ENCODE measurements at regions not wholly inside any gene's neighbourhood (a gene's known extent, or its start where the extent isn't known, plus 50 kb on each side); places are given as distances from the start of the nearest gene placed in this dataset.

- no peak for TF ChIP-seq BCLAF1 (IDR thresholded peaks at IDR 0.05)
- TF ChIP-seq ZNF280D (CRISPR knock-in tag; IDR thresholded peaks at IDR 0.05): peak; percentile 3; the same call in 1 of the 2 replicates
- TF ChIP-seq ZNF468 (CRISPR knock-in tag; IDR thresholded peaks at IDR 0.05): no peak
- TF ChIP-seq ZNF142 (CRISPR knock-in tag; IDR thresholded peaks at IDR 0.05): peak; percentile 48; the same call in 1 of the 2 replicates
- TF ChIP-seq HDAC1 (CRISPR knock-in tag; IDR thresholded peaks at IDR 0.05): peak; percentile 95
- peak; percentile 88 for TF ChIP-seq ZNF772 (CRISPR knock-in tag; IDR thresholded peaks at IDR 0.05)
- 0 out of 2 replicates have a peak, but pooled peaks have one; percentile 13 for TF ChIP-seq NFE2L2 (IDR thresholded peaks at IDR 0.05; ENCODE audit: low read length)
- no peak for TF ChIP-seq RELA (CRISPR knock-in tag; IDR thresholded peaks at IDR 0.05)
- peak; percentile 62; the same call in 1 of the 2 replicates for TF ChIP-seq DRAP1 (CRISPR knock-in tag; IDR thresholded peaks at IDR 0.05)
- TF ChIP-seq ZFX (CRISPR knock-in tag; IDR thresholded peaks at IDR 0.05; ENCODE audit: low read depth): peak; percentile 84
- TF ChIP-seq SP2 (CRISPR knock-in tag; IDR thresholded peaks at IDR 0.05): no peak
- TF ChIP-seq SIX1 (CRISPR knock-in tag; IDR thresholded peaks at IDR 0.05; ENCODE audit: borderline replicate concordance): peak; percentile 63; the same call in 1 of the 2 replicates
- TF ChIP-seq ZUFSP (CRISPR knock-in tag; IDR thresholded peaks at IDR 0.05; ENCODE audit: borderline replicate concordance): no peak
Observed at GRCh38 chr5:173823721-173824567, 64.2 kb upstream of the CPEB4 start (continued).

Data from HepG2 (cell line).